Erythroblast (primary cell): ENCODE measurements at regions not wholly inside any gene's neighbourhood (a gene's known extent, or its start where the extent isn't known, plus 50 kb on each side); places are given as distances from the start of the nearest gene placed in this dataset.
"Not testable (repeated sequence)": the region's sequence is repeated elsewhere in the genome, so short reads cannot be mapped to it uniquely, and the experiment has no call there.

Experiments
- GATA1 ChIP-seq: IDR thresholded peaks from 2 replicates; pipeline ENCODE4 v1.6.1; 2011; ENCODE audit warnings: low read depth, mild to moderate bottlenecking, control low read depth, low read length, moderate library complexity
- POLR2A ChIP-seq: IDR thresholded peaks from 2 replicates; pipeline ENCODE4 v1.6.1; 2011; ENCODE audit warnings: mild to moderate bottlenecking, low read length

- TF ChIP-seq POLR2A, GATA1: not testable (repeated sequence)
These were observed 366.5 kb downstream of the NR4A2 start for GRCh38 chr2:155966064-155966471.
